NT2/D1 (cell line): ENCODE measurements at regions not wholly inside any gene's neighbourhood (a gene's known extent, or its start where the extent isn't known, plus 50 kb on each side); places are given as distances from the start of the nearest gene placed in this dataset.

Experiments
- SUZ12 ChIP-seq: IDR thresholded peaks from 2 replicates; pipeline ENCODE4 v1.6.1; 2011; ENCODE audit not compliant: insufficient read length, insufficient read depth; ENCODE audit errors: extremely low read depth
- YY1 ChIP-seq: IDR thresholded peaks from 2 replicates; pipeline ENCODE4 v1.6.1; 2011; ENCODE audit not compliant: insufficient read length, insufficient read depth
- ZNF274 ChIP-seq: IDR thresholded peaks from 2 replicates; pipeline ENCODE4 v1.6.1; 2011; ENCODE audit warnings: mild to moderate bottlenecking, low read depth, low read length

GRCh38 chr16:59212492-59213024 is 478.4 kb upstream of the GOT2 start:
- no peak for TF ChIP-seq ZNF274
- TF ChIP-seq YY1 = no peak
- no peak for TF ChIP-seq SUZ12
